ENCODE measurements at regions not wholly inside any gene's neighbourhood (a gene's known extent, or its start where the extent isn't known, plus 50 kb on each side); places are given as distances from the start of the nearest gene placed in this dataset.

- intact Hi-C loops (cut with DNase I; ENCODE audit: low total_unique reads): no loop called here
- no peak overlapping the region for H3K4me3 ChIP-seq (ENCODE audit: low read depth, poor library complexity, severe bottlenecking)
- DNase-seq (ENCODE audit: low spot score in 2 of 2): peak; percentile 62 to 93
- WGBS, 2 donors: 32 to 36% methylated on average over 6 of the region's 6 CpGs
- TF ChIP-seq POLR2A (IDR thresholded peaks at IDR 0.05): no peak
- TF ChIP-seq CTCF (IDR thresholded peaks at IDR 0.05): peak in 1 of 3 donors; percentile 56
Observed at GRCh38 chr3:30199096-30199759, 407.2 kb upstream of the TGFBR2 start.

- no peak for DNase-seq (ENCODE audit: low spot score in 2 of 2)
- intact Hi-C loops (cut with DNase I; ENCODE audit: low total_unique reads): no loop called here
- H3K4me3 ChIP-seq (ENCODE audit: low read depth, poor library complexity, severe bottlenecking): no peak overlapping the region
- whole genome bisulfite sequencing, 2 donors: 84 to 89% methylated on average over 3 of the region's 3 CpGs
- TF ChIP-seq CTCF (IDR thresholded peaks at IDR 0.05) (no peak), POLR2A (IDR thresholded peaks at IDR 0.05) (no peak)
Observed at GRCh38 chr3:30199855-30200254, 406.5 kb upstream of the TGFBR2 start.

GRCh38 chr3:30201715-30202114 lies 404.7 kb upstream of the TGFBR2 start:
- TF ChIP-seq CTCF (IDR thresholded peaks at IDR 0.05): no peak
- no peak for TF ChIP-seq POLR2A (IDR thresholded peaks at IDR 0.05)
- intact Hi-C loops (cut with DNase I; ENCODE audit: low total_unique reads): no loop called here
- no peak for DNase-seq (ENCODE audit: low spot score in 2 of 2)
- no peak overlapping the region for H3K4me3 ChIP-seq (ENCODE audit: low read depth, poor library complexity, severe bottlenecking)

DNA sequence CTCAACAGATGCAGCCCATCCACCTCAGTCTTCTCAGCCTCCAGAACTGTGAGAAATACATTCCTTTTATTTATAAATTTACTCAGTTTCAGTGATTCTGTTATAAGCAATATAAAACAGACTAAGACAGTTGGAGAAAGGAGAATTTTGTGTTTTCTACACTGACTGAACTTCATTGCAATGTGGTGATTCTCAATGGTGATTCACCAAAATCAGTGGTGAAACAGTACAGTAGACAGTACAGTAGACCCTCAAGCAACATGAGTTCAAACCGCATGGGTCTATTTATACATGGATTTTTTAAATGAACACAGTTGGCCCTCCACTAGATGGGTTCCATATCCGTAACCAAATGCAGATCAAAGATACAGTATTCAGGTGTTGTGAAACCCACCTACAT lies 403.1 kb upstream of the TGFBR2 start:
- DNase-seq (ENCODE audit: low spot score in 2 of 2): no peak

GRCh38 chr3:30204126-30204525 lies 402.3 kb upstream of the TGFBR2 start:
- intact Hi-C loops (cut with DNase I; ENCODE audit: low total_unique reads): no loop called here
- DNase-seq (ENCODE audit: low spot score in 2 of 2): no peak
- no peak overlapping the region for H3K4me3 ChIP-seq (ENCODE audit: low read depth, poor library complexity, severe bottlenecking)
- TF ChIP-seq CTCF (IDR thresholded peaks at IDR 0.05): no peak
- TF ChIP-seq POLR2A (IDR thresholded peaks at IDR 0.05): no peak

More for the DNA sequence above, 403.1 kb upstream of the TGFBR2 start:
- intact Hi-C loops (cut with DNase I; ENCODE audit: low total_unique reads): no loop called here
- H3K4me3 ChIP-seq (ENCODE audit: low read depth, poor library complexity, severe bottlenecking): no peak overlapping the region
- WGBS, 2 donors: 89 to 97% methylated on average over 2 of the region's 2 CpGs
- TF ChIP-seq POLR2A (IDR thresholded peaks at IDR 0.05) (no peak), CTCF (IDR thresholded peaks at IDR 0.05) (no peak)

- H3K4me3 ChIP-seq (ENCODE audit: low read depth, poor library complexity, severe bottlenecking): no peak overlapping the region
Observed at GRCh38 chr3:30206051-30206450, 400.4 kb upstream of the TGFBR2 start.

More at GRCh38 chr3:30206051-30206450, 400.4 kb upstream of the TGFBR2 start:
- DNase-seq (ENCODE audit: low spot score in 2 of 2): no peak
- 90 to 95% methylated on average over 1 of the region's 1 CpG for WGBS, 2 donors
- intact Hi-C loops (cut with DNase I; ENCODE audit: low total_unique reads): no loop called here
- TF ChIP-seq POLR2A (IDR thresholded peaks at IDR 0.05): no peak
- no peak for TF ChIP-seq CTCF (IDR thresholded peaks at IDR 0.05)
